ENCODE measurements at regions not wholly inside any gene's neighbourhood (a gene's known extent, or its start where the extent isn't known, plus 50 kb on each side); places are given as distances from the start of the nearest gene placed in this dataset.

- H3K4me3 ChIP-seq (replicated peaks in 1 of 3; ENCODE audit: insufficient read depth in 1 of 3, low read depth in 1 of 3, low read length in 3 of 3): no peak overlapping the region
- H3K9me3 ChIP-seq (replicated peaks; ENCODE audit: control insufficient read depth, insufficient read depth, low read length): no peaks in the 10 kb centered on the region
- DNase-seq (ENCODE audit: low read depth, low spot score) (no peak), FAIRE-seq (no peak)
- no peaks in the 10 kb centered on the region for H3K36me3 ChIP-seq (ENCODE audit: control insufficient read depth in 2 of 2, extremely low read depth in 1 of 2, insufficient read depth in 2 of 2, low read length in 2 of 2)
- TF ChIP-seq EZH2 (IDR thresholded peaks at IDR 0.05; ENCODE audit: borderline replicate concordance, low read depth, low read length, severe bottlenecking) (no peak), JUN (IDR thresholded peaks at IDR 0.05; ENCODE audit: borderline replicate concordance, insufficient read depth, insufficient read length, low read depth) (no peak), POLR2A (IDR thresholded peaks at IDR 0.05; ENCODE audit: low read depth, low read length) (no peak), MYC (IDR thresholded peaks at IDR 0.05; ENCODE audit: low read depth, low read length) (no peak), FOS (IDR thresholded peaks at IDR 0.05; ENCODE audit: borderline replicate concordance, insufficient read depth, low read length) (no peak), GATA2 (IDR thresholded peaks at IDR 0.05; ENCODE audit: insufficient read depth, insufficient read length, low read depth, low read length) (no peak), MAX (IDR thresholded peaks at IDR 0.05; ENCODE audit: insufficient read depth, insufficient read length) (no peak), CTCF (IDR thresholded peaks at IDR 0.05; ENCODE audit: extremely low read depth in 1 of 2, insufficient read depth in 1 of 2, low read depth in 1 of 2, low read length in 2 of 2) (no peak), POLR2AphosphoS5 (IDR thresholded peaks at IDR 0.05; ENCODE audit: insufficient read depth, low read depth, low read length) (no peak)
- H3K27ac ChIP-seq (ENCODE audit: insufficient read depth, low read depth, low read length): no peak overlapping the region
- H3K4me2 ChIP-seq (ENCODE audit: insufficient read depth, low read length): no peak overlapping the region
- no peak overlapping the region for H2AFZ ChIP-seq (ENCODE audit: low read depth, low read length)
- dilution Hi-C loops (cut with MboI; ENCODE audit: extremely low pct_ligation_motif_present, low sequenced_read_pairs) (no loop called here), intact Hi-C loops (cut with micrococcal nuclease) (no loop called here)
- H3K4me1 ChIP-seq (ENCODE audit: control insufficient read depth, extremely low read depth, insufficient read depth, low read length): no peaks in the 10 kb centered on the region
- H3K9me1 ChIP-seq (replicated peaks; ENCODE audit: control insufficient read depth, extremely low read depth, insufficient read depth, low read length): no peaks in the 10 kb centered on the region
- ChIA-PET POLR2A (no interaction called here), CTCF (no interaction called here)
- no peak overlapping the region for H3K9ac ChIP-seq (replicated peaks; ENCODE audit: extremely low read depth, insufficient read depth, low read length)
- no peaks in the 10 kb centered on the region for H3K79me2 ChIP-seq (ENCODE audit: control insufficient read depth, insufficient read depth, low read length)
- H4K20me1 ChIP-seq (replicated peaks; ENCODE audit: control insufficient read depth, extremely low read depth, insufficient read depth, low read length): no peaks in the 10 kb centered on the region
- no peaks in the 10 kb centered on the region for H3K27me3 ChIP-seq (ENCODE audit: control insufficient read depth in 2 of 2, insufficient read depth in 2 of 2, low read length in 2 of 2)
- no TSS peak for BruUV-seq (replicated peaks)
These were observed 225.3 kb upstream of the TLE4 start for GRCh38 chr9:79346350-79347020.
